ENCODE measurements at regions not wholly inside any gene's neighbourhood (a gene's known extent, or its start where the extent isn't known, plus 50 kb on each side); places are given as distances from the start of the nearest gene placed in this dataset.
"Not testable (repeated sequence)": the region's sequence is repeated elsewhere in the genome, so short reads cannot be mapped to it uniquely, and the experiment has no call there.

GRCh38 chr1:224839648-224840300 lies 89.7 kb upstream of the DNAH14 start:
- TF ChIP-seq GABPA (IDR thresholded peaks at IDR 0.05; ENCODE audit: low read depth); ELF1 (IDR thresholded peaks at IDR 0.05); CTCF (IDR thresholded peaks at IDR 0.05): not testable (repeated sequence)

Measured in SK-N-SH (cell line).